HCT116 (cell line): ENCODE measurements at regions not wholly inside any gene's neighbourhood (a gene's known extent, or its start where the extent isn't known, plus 50 kb on each side); places are given as distances from the start of the nearest gene placed in this dataset.

ENCODE experiments used
- ATAC-seq: fragments of 200-7000 bp; cut with Tn5 transposase; 2 replicates; pipeline ENCODE4 v1.9.1; 2020; ENCODE audit warnings: mild to moderate bottlenecking, moderate library complexity
- BruUV-seq: library from RNA; stranded (reverse); fragments of 400-500 nt; replicated peaks from 2 replicates; lab custom pipeline; 2021; lab: Mats Ljungman, UMichigan
- CTCF ChIA-PET: fragments of 300-600 bp; sonication (Branson Sonifier 250); formaldehyde crosslinking; loops from one replicate; lab custom pipeline; 2021; ENCODE audit warnings: antibody characterized with exemption; lab: Charles Lee
- POLR2A ChIA-PET: fragments of 300-600, 350-600 bp; sonication (Branson Sonifier 250); formaldehyde crosslinking; loops from one replicate; lab custom pipeline; 2021; ENCODE audit warnings: antibody characterized with exemption; lab: Charles Lee
- RAD21 ChIA-PET, 2 experiments: fragments of 300-600 bp; sonication (Branson Sonifier 250); formaldehyde crosslinking; loops; one replicate each; lab custom pipeline; 2023; ENCODE audit warnings: low total read pairs in 2 of 2; ENCODE audit not compliant: uncharacterized antibody in 2 of 2, unreplicated experiment in 2 of 2, low non-redundant PET in 1 of 2; lab: Charles Lee
- DNase-seq: peaks from one replicate; pipeline ENCODE4 v3.0.0-alpha.2; 2010; ENCODE audit warnings: low read depth, low spot score
- H2AFZ ChIP-seq: fragments of 200-600 bp; shearing (Covaris generic), sonication (generic); 2 replicates; pipeline ENCODE4 v1.6.1; 2017; ENCODE audit warnings: low read depth, mixed run types, mixed read lengths, antibody characterized with exemption, low read length; ENCODE audit not compliant: poor library complexity, severe bottlenecking
- H3K27ac ChIP-seq: 2 replicates; pipeline ENCODE4 v1.5.1; 2012; ENCODE audit warnings: low read depth, low read length
- H3K27me3 ChIP-seq: fragments of 200-600 bp; sonication (generic); 2 replicates; pipeline ENCODE4 v1.6.1; 2016; ENCODE audit warnings: mixed run types, low read length, mixed read lengths; ENCODE audit not compliant: insufficient read depth
- H3K36me3 ChIP-seq, 2 experiments: fragments of 200-500 bp in 1 of 2; fragments of 200-600 bp in 1 of 2; sonication (Bioruptor generic) in 1 of 2; sonication (generic) in 1 of 2; 2 replicates each; pipeline versions ENCODE4 v1.5.1 to v1.6.1; 2014 to 2016; ENCODE audit warnings: low read length in 2 of 2, inconsistent platforms in 1 of 2, mixed read lengths in 1 of 2, mixed run types in 1 of 2; ENCODE audit not compliant: insufficient read depth in 2 of 2, control insufficient read depth in 1 of 2
- H3K4me1 ChIP-seq, 2 experiments: fragments of 200-600 bp in 1 of 2; sonication (generic) in 1 of 2; 2 replicates each; pipeline versions ENCODE4 v1.5.1 to v1.6.1; 2012 to 2017; ENCODE audit warnings: low read length in 2 of 2, inconsistent platforms in 1 of 2, mild to moderate bottlenecking in 1 of 2, mixed read lengths in 1 of 2, mixed run types in 1 of 2, moderate library complexity in 1 of 2; ENCODE audit not compliant: insufficient read depth in 2 of 2, control insufficient read depth in 1 of 2
- H3K4me2 ChIP-seq: fragments of 200-600 bp; sonication (generic); 2 replicates; pipeline ENCODE4 v1.6.1; 2017; ENCODE audit warnings: mixed run types, low read length, mixed read lengths
- H3K4me3 ChIP-seq, 2 experiments: fragments of 200-600 bp in 1 of 2; sonication (generic) in 1 of 2; replicated peaks in 1 of 2; 2 replicates each; pipeline ENCODE4 v1.5.1; 2011 to 2016; ENCODE audit warnings: low read length in 2 of 2, control low read depth in 1 of 2, low read depth in 1 of 2, mild to moderate bottlenecking in 1 of 2, mixed read lengths in 1 of 2, mixed run types in 1 of 2
- H3K79me2 ChIP-seq: fragments of 200-600 bp; sonication (generic); 2 replicates; pipeline ENCODE4 v1.6.1; 2017; ENCODE audit warnings: mild to moderate bottlenecking, mixed run types, low read length, moderate library complexity, mixed read lengths; ENCODE audit not compliant: insufficient read depth
- H3K9ac ChIP-seq: fragments of 200-600 bp; sonication (generic); 2 replicates; pipeline ENCODE4 v1.6.1; 2016; ENCODE audit warnings: low read length, mixed read lengths
- H3K9me2 ChIP-seq: fragments of 200-600 bp; sonication (generic), shearing (Covaris generic); 2 replicates; pipeline ENCODE4 v1.6.1; 2017; ENCODE audit warnings: mixed run types, mild to moderate bottlenecking, moderate library complexity; ENCODE audit not compliant: insufficient read depth
- H3K9me3 ChIP-seq, 2 experiments: fragments of 200-500 bp in 1 of 2; fragments of 200-600 bp in 1 of 2; sonication (Bioruptor generic) in 1 of 2; sonication (generic) in 1 of 2; 2 replicates each; pipeline ENCODE4 v1.6.1; 2014 to 2017; ENCODE audit warnings: low read length in 2 of 2, mixed read lengths in 2 of 2, inconsistent platforms in 1 of 2, low read depth in 1 of 2, mild to moderate bottlenecking in 1 of 2, mixed run types in 1 of 2, moderate library complexity in 1 of 2; ENCODE audit not compliant: control insufficient read depth in 1 of 2, insufficient read depth in 1 of 2
- H4K20me1 ChIP-seq: fragments of 200-600 bp; sonication (generic), shearing (Covaris generic); 2 replicates; pipeline ENCODE4 v1.6.1; 2017; ENCODE audit warnings: mixed run types, mild to moderate bottlenecking, moderate library complexity; ENCODE audit not compliant: insufficient read depth
- CBX3 ChIP-seq: IDR thresholded peaks from 2 replicates; pipeline ENCODE4 v1.6.1; 2012; ENCODE audit warnings: low read depth
- EGR1 ChIP-seq: IDR thresholded peaks from 2 replicates; pipeline ENCODE4 v1.6.1; 2012; ENCODE audit warnings: low read depth
- EZH2 ChIP-seq: fragments of 200-600 bp; sonication (generic); IDR thresholded peaks from 2 replicates; pipeline ENCODE4 v1.6.1; 2017; ENCODE audit warnings: antibody characterized with exemption, mixed run types
- EZH2phosphoT487 ChIP-seq: fragments of 200-600 bp; IDR thresholded peaks from 2 replicates; pipeline ENCODE4 v1.6.1; 2018; ENCODE audit warnings: antibody characterized with exemption, borderline replicate concordance
- POLR2A ChIP-seq: IDR thresholded peaks from 2 replicates; pipeline ENCODE4 v1.7.0; 2011; ENCODE audit warnings: borderline replicate concordance; ENCODE audit not compliant: insufficient read depth, insufficient read length; ENCODE audit errors: extremely low read depth
- POLR2AphosphoS5 ChIP-seq: IDR thresholded peaks from 2 replicates; pipeline ENCODE4 v1.6.1; 2011; ENCODE audit warnings: mild to moderate bottlenecking, low read depth, low read length, moderate library complexity
- ZFX ChIP-seq: fragments of 450-650 bp; IDR thresholded peaks from 2 replicates; pipeline ENCODE4 v1.6.1; 2017
- ZNF274 ChIP-seq: fragments of 200-500 bp; sonication (Bioruptor generic); IDR thresholded peaks from 2 replicates; pipeline ENCODE4 v1.6.1; 2014; ENCODE audit warnings: mild to moderate bottlenecking, low read depth, low read length, inconsistent platforms
- intact Hi-C: fragments of 100-400 bp; cut with micrococcal nuclease; formaldehyde crosslinking; loops from 2 replicates; pipeline ENCODE4 v1.10.0; 2022
- TF ChIP-seq, protein P1 (sequence below): IDR thresholded peaks from 2 replicates; pipeline ENCODE4 v1.6.1; 2012; ENCODE audit warnings: low read depth
- TF ChIP-seq, protein P2 (sequence below), 3 experiments: fragments of 200-600 bp in 1 of 3; sonication (generic) in 1 of 3; IDR thresholded peaks in 2 of 3; conservative IDR thresholded peaks in 1 of 3; 2 replicates each; pipeline ENCODE4 v1.5.1; 2012 to 2017; ENCODE audit warnings: low read depth in 2 of 3, low read length in 2 of 3, antibody characterized with exemption in 1 of 3, borderline replicate concordance in 1 of 3, control low read depth in 1 of 3, mild to moderate bottlenecking in 1 of 3, mixed read lengths in 1 of 3, mixed run types in 1 of 3, moderate library complexity in 1 of 3; ENCODE audit not compliant: insufficient read depth in 1 of 3
- TF ChIP-seq, protein P3 (sequence below): IDR thresholded peaks from 2 replicates; pipeline ENCODE4 v1.6.1; 2012
- TF ChIP-seq, protein P4 (sequence below): IDR thresholded peaks from 2 replicates; pipeline ENCODE4 v1.6.1; 2012

DNA sequence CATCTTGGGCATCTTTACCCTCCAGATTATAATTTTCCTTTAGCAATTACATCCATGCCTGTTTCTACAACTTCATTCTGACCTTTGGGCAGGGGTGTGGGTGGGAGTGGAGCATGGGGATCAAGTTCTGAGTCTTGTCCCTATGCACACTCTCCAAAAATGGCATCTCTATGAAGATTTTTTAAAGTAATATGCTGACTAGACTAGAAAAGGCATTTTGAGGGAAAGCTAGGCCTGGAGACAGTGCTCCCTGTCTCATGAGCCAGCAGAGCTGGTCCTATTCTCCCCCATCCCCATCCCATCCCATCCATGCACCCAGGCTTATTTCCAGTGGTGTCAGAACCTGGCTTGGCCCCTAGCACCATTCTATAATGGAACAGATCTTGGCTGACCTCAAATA lies 398.0 kb upstream of the SLC24A2 start:
- Histone ChIP-seq H3K4me2 (no peak overlapping the region), H3K9me3 (no peaks in the 10 kb centered on the region), H3K36me3 (no peaks in the 10 kb centered on the region), H2AFZ (no peak overlapping the region), H3K27ac (no peak overlapping the region), H3K9me2 (no peaks in the 10 kb centered on the region), H3K27me3 (peaks cover 30% of the 10 kb centered on the region; the same call in 1 of the 2 replicates), H4K20me1 (no peaks in the 10 kb centered on the region), H3K79me2 (no peaks in the 10 kb centered on the region), H3K9ac (no peak overlapping the region), H3K4me3 (no peak overlapping the region), H3K4me1 (no peaks in the 10 kb centered on the region)
- BruUV-seq, result no TSS peak
- ChIA-PET POLR2A (no interaction called here), RAD21 (no interaction called here), CTCF (no interaction called here)
- no peak for DNase-seq
- ATAC-seq, result no peak
- TF ChIP-seq, protein P1, sequence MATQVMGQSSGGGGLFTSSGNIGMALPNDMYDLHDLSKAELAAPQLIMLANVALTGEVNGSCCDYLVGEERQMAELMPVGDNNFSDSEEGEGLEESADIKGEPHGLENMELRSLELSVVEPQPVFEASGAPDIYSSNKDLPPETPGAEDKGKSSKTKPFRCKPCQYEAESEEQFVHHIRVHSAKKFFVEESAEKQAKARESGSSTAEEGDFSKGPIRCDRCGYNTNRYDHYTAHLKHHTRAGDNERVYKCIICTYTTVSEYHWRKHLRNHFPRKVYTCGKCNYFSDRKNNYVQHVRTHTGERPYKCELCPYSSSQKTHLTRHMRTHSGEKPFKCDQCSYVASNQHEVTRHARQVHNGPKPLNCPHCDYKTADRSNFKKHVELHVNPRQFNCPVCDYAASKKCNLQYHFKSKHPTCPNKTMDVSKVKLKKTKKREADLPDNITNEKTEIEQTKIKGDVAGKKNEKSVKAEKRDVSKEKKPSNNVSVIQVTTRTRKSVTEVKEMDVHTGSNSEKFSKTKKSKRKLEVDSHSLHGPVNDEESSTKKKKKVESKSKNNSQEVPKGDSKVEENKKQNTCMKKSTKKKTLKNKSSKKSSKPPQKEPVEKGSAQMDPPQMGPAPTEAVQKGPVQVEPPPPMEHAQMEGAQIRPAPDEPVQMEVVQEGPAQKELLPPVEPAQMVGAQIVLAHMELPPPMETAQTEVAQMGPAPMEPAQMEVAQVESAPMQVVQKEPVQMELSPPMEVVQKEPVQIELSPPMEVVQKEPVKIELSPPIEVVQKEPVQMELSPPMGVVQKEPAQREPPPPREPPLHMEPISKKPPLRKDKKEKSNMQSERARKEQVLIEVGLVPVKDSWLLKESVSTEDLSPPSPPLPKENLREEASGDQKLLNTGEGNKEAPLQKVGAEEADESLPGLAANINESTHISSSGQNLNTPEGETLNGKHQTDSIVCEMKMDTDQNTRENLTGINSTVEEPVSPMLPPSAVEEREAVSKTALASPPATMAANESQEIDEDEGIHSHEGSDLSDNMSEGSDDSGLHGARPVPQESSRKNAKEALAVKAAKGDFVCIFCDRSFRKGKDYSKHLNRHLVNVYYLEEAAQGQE, result no peak
- TF ChIP-seq ZNF274 (no peak), EZH2 (no peak), POLR2AphosphoS5 (no peak), CBX3 (no peak), ZFX (no peak), POLR2A (no peak), EZH2phosphoT487 (no peak), EGR1 (no peak)
- TF ChIP-seq, protein P2, sequence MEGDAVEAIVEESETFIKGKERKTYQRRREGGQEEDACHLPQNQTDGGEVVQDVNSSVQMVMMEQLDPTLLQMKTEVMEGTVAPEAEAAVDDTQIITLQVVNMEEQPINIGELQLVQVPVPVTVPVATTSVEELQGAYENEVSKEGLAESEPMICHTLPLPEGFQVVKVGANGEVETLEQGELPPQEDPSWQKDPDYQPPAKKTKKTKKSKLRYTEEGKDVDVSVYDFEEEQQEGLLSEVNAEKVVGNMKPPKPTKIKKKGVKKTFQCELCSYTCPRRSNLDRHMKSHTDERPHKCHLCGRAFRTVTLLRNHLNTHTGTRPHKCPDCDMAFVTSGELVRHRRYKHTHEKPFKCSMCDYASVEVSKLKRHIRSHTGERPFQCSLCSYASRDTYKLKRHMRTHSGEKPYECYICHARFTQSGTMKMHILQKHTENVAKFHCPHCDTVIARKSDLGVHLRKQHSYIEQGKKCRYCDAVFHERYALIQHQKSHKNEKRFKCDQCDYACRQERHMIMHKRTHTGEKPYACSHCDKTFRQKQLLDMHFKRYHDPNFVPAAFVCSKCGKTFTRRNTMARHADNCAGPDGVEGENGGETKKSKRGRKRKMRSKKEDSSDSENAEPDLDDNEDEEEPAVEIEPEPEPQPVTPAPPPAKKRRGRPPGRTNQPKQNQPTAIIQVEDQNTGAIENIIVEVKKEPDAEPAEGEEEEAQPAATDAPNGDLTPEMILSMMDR (IDR thresholded peaks at IDR 0.05 in 2 of 3, conservative IDR thresholded peaks at IDR 0.05 in 1 of 3; ENCODE audit: borderline replicate concordance in 1 of 3, insufficient read depth in 1 of 3, low read depth in 2 of 3, low read length in 2 of 3), result no peak
- TF ChIP-seq, protein P3, sequence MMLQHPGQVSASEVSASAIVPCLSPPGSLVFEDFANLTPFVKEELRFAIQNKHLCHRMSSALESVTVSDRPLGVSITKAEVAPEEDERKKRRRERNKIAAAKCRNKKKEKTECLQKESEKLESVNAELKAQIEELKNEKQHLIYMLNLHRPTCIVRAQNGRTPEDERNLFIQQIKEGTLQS, result no peak
- TF ChIP-seq, protein P4, sequence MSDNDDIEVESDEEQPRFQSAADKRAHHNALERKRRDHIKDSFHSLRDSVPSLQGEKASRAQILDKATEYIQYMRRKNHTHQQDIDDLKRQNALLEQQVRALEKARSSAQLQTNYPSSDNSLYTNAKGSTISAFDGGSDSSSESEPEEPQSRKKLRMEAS, result no peak
- intact Hi-C loops, result no loop called here
